Kidney epithelial cell (primary cell): ENCODE measurements at regions not wholly inside any gene's neighbourhood (a gene's known extent, or its start where the extent isn't known, plus 50 kb on each side); places are given as distances from the start of the nearest gene placed in this dataset.

ENCODE experiments used
- DNase-seq: peaks from one replicate; pipeline ENCODE4 v3.0.0-alpha.2; 2010; ENCODE audit warnings: low read depth
- H3K27me3 ChIP-seq: 2 replicates; pipeline ENCODE4 v1.6.0; 2011; ENCODE audit warnings: low read length; ENCODE audit not compliant: control insufficient read depth, insufficient read depth
- H3K36me3 ChIP-seq: 2 replicates; pipeline ENCODE4 v1.5.1; 2011; ENCODE audit warnings: low read length; ENCODE audit not compliant: control insufficient read depth, insufficient read depth
- H3K4me3 ChIP-seq: 2 replicates; pipeline ENCODE4 v1.5.1; 2011; ENCODE audit warnings: low read depth, mild to moderate bottlenecking, control low read depth, low read length
- CTCF ChIP-seq: IDR thresholded peaks from 2 replicates; pipeline ENCODE4 v1.5.1; 2011; ENCODE audit warnings: mild to moderate bottlenecking, moderate library complexity, low read length, control low read depth, inconsistent platforms; ENCODE audit not compliant: insufficient read depth, poor library complexity, severe bottlenecking

GRCh38 chr5:138659121-138659520, 83.9 kb upstream of the HSPA9 start:
- Histone ChIP-seq H3K36me3 (no peaks in the 10 kb centered on the region), H3K4me3 (no peak overlapping the region), H3K27me3 (peaks cover 12% of the 10 kb centered on the region)
- DNase-seq: no peak
- no peak for TF ChIP-seq CTCF

GRCh38 chr5:138658676-138659075, 83.5 kb upstream of the HSPA9 start:
- H3K36me3 ChIP-seq: no peaks in the 10 kb centered on the region
- no peak for TF ChIP-seq CTCF
- DNase-seq: no peak
- no peak overlapping the region for H3K4me3 ChIP-seq
- peaks cover 12% of the 10 kb centered on the region for H3K27me3 ChIP-seq

- no peak for DNase-seq
- TF ChIP-seq CTCF: no peak
- H3K27me3 ChIP-seq: peaks cover 15% of the 10 kb centered on the region
- no peak overlapping the region for H3K4me3 ChIP-seq
- no peaks in the 10 kb centered on the region for H3K36me3 ChIP-seq
These were observed 82.2 kb upstream of the HSPA9 start for GRCh38 chr5:138657360-138657759.

- H3K36me3 ChIP-seq: no peaks in the 10 kb centered on the region
- no peak overlapping the region for H3K4me3 ChIP-seq
- no peak for DNase-seq
- no peak for TF ChIP-seq CTCF
- H3K27me3 ChIP-seq: peaks cover 19% of the 10 kb centered on the region
These were observed 81.7 kb upstream of the HSPA9 start for GRCh38 chr5:138656916-138657315.

GRCh38 chr5:138655530-138656190, 80.5 kb upstream of the HSPA9 start:
- TF ChIP-seq CTCF: no peak
- no peak for DNase-seq
- Histone ChIP-seq H3K36me3 (no peaks in the 10 kb centered on the region), H3K4me3 (no peak overlapping the region), H3K27me3 (peaks cover 30% of the 10 kb centered on the region)

GRCh38 chr5:138654281-138654867, 79.2 kb upstream of the HSPA9 start:
- H3K36me3 ChIP-seq: no peaks in the 10 kb centered on the region
- H3K4me3 ChIP-seq: no peak overlapping the region
- TF ChIP-seq CTCF: no peak
- peak; percentile 63 for DNase-seq
- H3K27me3 ChIP-seq: peaks cover 35% of the 10 kb centered on the region
